Activated naive CD4-positive, alpha-beta T cell treated with anti-CD3 and anti-CD28 coated beads for 36 hours (primary cell): ENCODE measurements at regions not wholly inside any gene's neighbourhood (a gene's known extent, or its start where the extent isn't known, plus 50 kb on each side); places are given as distances from the start of the nearest gene placed in this dataset.
"Not testable (repeated sequence)": the region's sequence is repeated elsewhere in the genome, so short reads cannot be mapped to it uniquely, and the experiment has no call there.

Experiments used
- CTCF ChIA-PET: fragments of 350-600 bp; sonication (Branson Sonifier 250); formaldehyde crosslinking; loops from one replicate; lab custom pipeline; 2021; ENCODE audit warnings: antibody characterized with exemption; lab: Charles Lee
- DNase-seq: peaks from one replicate; pipeline ENCODE4 v3.0.0-alpha.2; 2020
- H3K27ac Mint-ChIP-seq: one replicate; pipeline ENCODE4 v1.8.0; 2021; ENCODE audit warnings: mild to moderate bottlenecking, mixed read lengths
- H3K27me3 Mint-ChIP-seq: one replicate; pipeline ENCODE4 v1.8.0; 2021; ENCODE audit warnings: low read depth, mixed read lengths
- H3K36me3 Mint-ChIP-seq: one replicate; pipeline ENCODE4 v1.8.0; 2021; ENCODE audit warnings: low read depth, mixed read lengths
- H3K4me1 Mint-ChIP-seq: one replicate; pipeline ENCODE4 v1.8.0; 2021; ENCODE audit warnings: low read depth, mixed read lengths
- H3K4me3 Mint-ChIP-seq: one replicate; pipeline ENCODE4 v1.8.0; 2021; ENCODE audit warnings: mild to moderate bottlenecking, moderate library complexity, mixed read lengths
- H3K9me3 Mint-ChIP-seq: one replicate; pipeline ENCODE4 v1.8.0; 2021; ENCODE audit warnings: mixed read lengths
- intact Hi-C: fragments of 100-400 bp; cut with micrococcal nuclease; formaldehyde crosslinking; loops from one replicate; pipeline ENCODE4 v1.15.1; 2023

- DNase-seq = no peak
- H3K36me3 Mint-ChIP-seq = no peaks in the 10 kb centered on the region
- H3K27me3 Mint-ChIP-seq = no peaks in the 10 kb centered on the region
- H3K4me1 Mint-ChIP-seq = no peaks in the 10 kb centered on the region
- CTCF ChIA-PET = no interaction called here
- H3K9me3 Mint-ChIP-seq = no peaks in the 10 kb centered on the region
- intact Hi-C loops = no loop called here
- H3K4me3 Mint-ChIP-seq = no peak overlapping the region
- no peak overlapping the region for H3K27ac Mint-ChIP-seq
Observed at GRCh38 chr21:26236281-26236680, 65.7 kb upstream of the APP start.

- H3K4me1 Mint-ChIP-seq, H3K27me3 Mint-ChIP-seq, H3K27ac Mint-ChIP-seq, H3K9me3 Mint-ChIP-seq, DNase-seq, intact Hi-C loops, H3K36me3 Mint-ChIP-seq, CTCF ChIA-PET, H3K4me3 Mint-ChIP-seq: not testable (repeated sequence)
Observed at GRCh38 chr21:26233297-26233696, 62.7 kb upstream of the APP start.

GRCh38 chr21:26232491-26232890, 61.9 kb upstream of the APP start:
- H3K9me3 Mint-ChIP-seq, H3K27me3 Mint-ChIP-seq, H3K27ac Mint-ChIP-seq, H3K4me1 Mint-ChIP-seq, intact Hi-C loops, DNase-seq, H3K36me3 Mint-ChIP-seq, CTCF ChIA-PET, H3K4me3 Mint-ChIP-seq: not testable (repeated sequence)

- H3K27ac Mint-ChIP-seq = no peak overlapping the region
- H3K4me3 Mint-ChIP-seq = no peak overlapping the region
- no peaks in the 10 kb centered on the region for H3K4me1 Mint-ChIP-seq
- intact Hi-C loops = no loop called here
- no peaks in the 10 kb centered on the region for H3K36me3 Mint-ChIP-seq
- CTCF ChIA-PET = interaction anchor here (1.0 kb wide), 1 partner anchor 37 kb away, joined by 3 read pairs; no protein-coding TSS in a partner anchor
- no peaks in the 10 kb centered on the region for H3K9me3 Mint-ChIP-seq
- no peak for DNase-seq
- H3K27me3 Mint-ChIP-seq = no peaks in the 10 kb centered on the region
Observed at GRCh38 chr21:26227130-26227529, 56.6 kb upstream of the APP start.

- Mint-ChIP-seq H3K27ac (no peak overlapping the region), H3K4me1 (no peaks in the 10 kb centered on the region), H3K36me3 (no peaks in the 10 kb centered on the region), H3K9me3 (no peaks in the 10 kb centered on the region), H3K27me3 (no peaks in the 10 kb centered on the region), H3K4me3 (no peak overlapping the region)
- CTCF ChIA-PET = interaction anchor here (1.0 kb wide), 1 partner anchor 36 kb away, joined by 3 read pairs; no protein-coding TSS in a partner anchor
- DNase-seq = no peak
- intact Hi-C loops = no loop called here
Observed at GRCh38 chr21:26226724-26227123, 56.2 kb upstream of the APP start.

GRCh38 chr21:26225046-26225445, 54.5 kb upstream of the APP start:
- CTCF ChIA-PET = no interaction called here
- Mint-ChIP-seq H3K9me3 (no peaks in the 10 kb centered on the region), H3K27me3 (no peaks in the 10 kb centered on the region), H3K27ac (no peak overlapping the region), H3K4me1 (no peaks in the 10 kb centered on the region), H3K4me3 (no peak overlapping the region), H3K36me3 (no peaks in the 10 kb centered on the region)
- intact Hi-C loops = no loop called here
- no peak for DNase-seq

- DNase-seq = no peak
- intact Hi-C loops = no loop called here
- CTCF ChIA-PET = no interaction called here
- Mint-ChIP-seq H3K4me3 (no peak overlapping the region), H3K36me3 (no peaks in the 10 kb centered on the region), H3K9me3 (no peaks in the 10 kb centered on the region), H3K27ac (no peak overlapping the region), H3K27me3 (no peaks in the 10 kb centered on the region), H3K4me1 (no peaks in the 10 kb centered on the region)
Observed at GRCh38 chr21:26224366-26224765, 53.8 kb upstream of the APP start.
